Fibroblast of skin of left biceps (primary cell): ENCODE measurements at regions not wholly inside any gene's neighbourhood (a gene's known extent, or its start where the extent isn't known, plus 50 kb on each side); places are given as distances from the start of the nearest gene placed in this dataset.

Source experiments
- DNase-seq, 2 experiments: peaks; one replicate each; pipeline ENCODE4 v3.0.0-alpha.2; 2013; ENCODE audit warnings: low read depth in 2 of 2

DNA sequence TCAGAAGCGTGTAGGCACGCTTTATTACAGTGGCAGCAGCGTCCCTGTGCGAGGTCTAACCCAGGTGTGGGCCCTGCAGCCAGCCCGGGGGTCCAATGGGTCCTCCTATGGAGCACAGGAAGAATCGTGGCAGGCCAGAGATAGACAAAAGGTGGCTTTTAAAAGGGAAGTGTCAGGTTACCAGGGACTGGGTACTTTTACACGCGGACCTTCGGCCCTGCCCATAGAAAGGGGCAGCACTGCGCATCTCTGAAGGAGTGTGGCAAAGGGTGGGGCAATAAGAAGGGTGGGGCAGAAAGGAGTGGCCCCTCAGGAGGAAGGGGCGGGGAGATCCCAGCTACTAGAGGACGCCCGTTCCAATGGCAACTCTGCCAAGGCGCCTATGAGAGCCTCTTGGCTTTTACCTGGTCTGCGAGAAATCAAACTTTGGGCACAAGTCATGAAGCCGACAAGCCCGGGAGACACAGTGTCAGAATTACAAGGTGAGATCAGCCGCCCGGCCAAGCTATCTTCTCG, 1419.8 kb downstream of the UQCRFS1 start:
- peak; percentile 10 to 19 for DNase-seq

- DNase-seq = no peak
Observed at GRCh38 chr19:27792576-27793127, 1420.3 kb downstream of the UQCRFS1 start.

DNA sequence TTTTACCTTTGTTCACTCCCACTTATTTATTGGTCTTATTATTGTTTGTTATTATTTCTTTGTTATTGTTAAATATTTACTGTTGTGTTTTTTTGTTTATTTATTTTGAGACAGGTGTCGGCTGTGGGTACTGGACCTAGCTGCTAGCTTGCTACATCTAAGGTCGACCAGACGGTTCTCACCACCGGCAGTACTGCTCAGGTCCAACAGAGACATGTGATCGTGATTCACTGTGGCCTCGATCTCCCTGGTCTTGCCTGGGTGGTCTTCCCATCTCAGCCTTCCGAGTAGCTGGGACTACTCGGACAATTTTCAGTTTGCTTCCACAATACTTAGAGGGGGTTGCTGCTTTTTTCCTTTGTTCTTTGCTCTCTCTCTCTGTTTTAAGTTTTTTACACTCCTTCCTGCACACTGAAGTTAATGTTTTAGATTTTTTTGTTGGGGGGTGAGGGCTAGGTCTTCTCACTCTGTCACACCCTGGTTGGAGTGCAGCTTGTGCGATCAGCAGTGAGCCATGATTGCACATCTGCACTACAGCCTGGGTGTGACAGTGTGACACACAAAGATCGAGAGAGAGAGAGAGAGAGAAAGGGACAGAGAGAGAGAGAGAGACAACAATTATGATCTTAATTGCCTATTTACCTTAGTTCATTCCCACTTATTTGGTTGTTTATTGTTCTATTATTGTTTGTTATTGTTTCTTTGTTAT, 1432.4 kb downstream of the UQCRFS1 start:
- DNase-seq = no peak

- no peak for DNase-seq
Observed at GRCh38 chr19:27779954-27780353, 1433.0 kb downstream of the UQCRFS1 start.

DNA sequence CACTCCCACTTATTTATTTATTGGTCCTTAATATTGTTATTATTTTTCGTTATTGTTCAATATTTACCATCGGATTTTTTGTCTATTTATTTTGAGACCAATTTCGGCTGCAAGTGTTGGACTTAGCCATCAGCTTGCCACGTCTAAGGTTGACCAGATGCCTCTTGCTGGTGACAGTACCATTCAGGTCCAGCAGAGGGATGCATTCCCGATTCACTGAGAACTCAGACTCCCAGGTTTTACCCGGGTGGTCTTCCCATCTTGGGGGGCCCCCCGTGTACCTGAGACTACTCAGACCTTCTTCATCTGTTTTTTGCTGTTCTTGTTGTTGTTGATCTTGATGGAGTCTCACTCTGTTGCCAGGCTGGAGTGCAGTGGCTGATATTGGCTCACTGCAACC, 1435.2 kb downstream of the UQCRFS1 start:
- no peak for DNase-seq

- DNase-seq = no peak
Observed at GRCh38 chr19:27777242-27777641, 1435.7 kb downstream of the UQCRFS1 start.

DNA sequence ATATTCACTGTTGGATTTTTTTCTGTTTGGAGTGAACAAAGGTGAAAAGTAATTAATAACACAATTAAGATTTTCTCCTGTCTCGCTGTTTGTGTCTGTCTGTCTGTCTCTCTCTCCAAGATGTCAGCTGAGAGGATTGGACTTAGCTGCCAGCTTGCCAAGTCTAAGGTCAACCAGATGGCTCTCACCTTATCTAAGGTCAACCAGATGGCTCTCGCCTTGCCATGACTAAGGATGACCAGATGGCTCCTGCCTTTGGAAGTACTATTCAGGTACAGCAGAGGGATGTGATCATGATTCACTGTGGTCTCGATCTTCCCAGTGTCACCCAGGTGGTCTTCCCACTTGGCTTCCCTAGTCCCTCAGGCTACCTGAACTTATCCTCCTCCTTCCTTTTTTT, 1436.4 kb downstream of the UQCRFS1 start:
- no peak for DNase-seq

DNA sequence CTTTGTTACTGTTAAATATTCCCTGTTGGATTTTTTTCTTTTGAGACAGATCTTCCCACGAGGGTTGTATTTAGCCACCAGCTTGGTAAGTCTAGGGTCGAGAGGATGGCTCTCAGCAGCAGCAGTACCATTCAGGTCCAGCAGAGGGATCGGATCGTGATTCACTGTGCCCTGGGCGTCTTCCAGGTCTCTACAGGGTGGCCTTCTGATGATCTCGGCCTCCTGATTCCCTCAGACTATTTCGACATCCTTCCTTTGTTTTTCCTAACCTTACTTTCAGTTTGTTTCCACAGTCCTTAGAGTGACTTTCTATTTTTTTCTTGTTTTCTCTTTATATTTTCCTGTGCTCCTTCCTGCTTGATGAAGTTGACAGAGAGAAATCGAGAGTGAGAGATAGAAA, 1436.9 kb downstream of the UQCRFS1 start:
- no peak for DNase-seq

- DNase-seq = no peak
Observed at GRCh38 chr19:27775395-27775794, 1437.6 kb downstream of the UQCRFS1 start.

- DNase-seq = no peak
Observed at GRCh38 chr19:27774827-27775226, 1438.1 kb downstream of the UQCRFS1 start.

- no peak for DNase-seq
Observed at GRCh38 chr19:27774337-27774736, 1438.6 kb downstream of the UQCRFS1 start.

- no peak for DNase-seq
Observed at GRCh38 chr19:27773318-27774094, 1439.4 kb downstream of the UQCRFS1 start.

DNA sequence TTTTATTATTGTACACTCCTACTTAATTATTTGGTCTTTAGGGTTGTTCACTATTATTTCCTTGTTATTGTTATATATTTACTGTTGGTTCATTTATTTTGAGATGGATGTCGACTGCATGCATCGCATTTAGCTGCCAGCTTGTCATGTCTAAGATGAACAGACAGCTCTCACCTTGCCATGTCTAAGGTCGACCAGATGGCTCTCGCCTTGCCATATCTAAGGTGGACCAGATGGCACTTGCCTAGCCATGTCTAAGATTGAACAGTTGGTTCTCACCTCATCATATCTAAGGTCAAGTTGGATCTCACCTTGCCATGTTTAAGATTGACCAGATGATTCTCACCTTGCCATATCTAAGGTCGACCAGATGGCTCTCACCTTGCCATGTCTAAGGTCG, 1440.9 kb downstream of the UQCRFS1 start:
- DNase-seq = no peak

DNA sequence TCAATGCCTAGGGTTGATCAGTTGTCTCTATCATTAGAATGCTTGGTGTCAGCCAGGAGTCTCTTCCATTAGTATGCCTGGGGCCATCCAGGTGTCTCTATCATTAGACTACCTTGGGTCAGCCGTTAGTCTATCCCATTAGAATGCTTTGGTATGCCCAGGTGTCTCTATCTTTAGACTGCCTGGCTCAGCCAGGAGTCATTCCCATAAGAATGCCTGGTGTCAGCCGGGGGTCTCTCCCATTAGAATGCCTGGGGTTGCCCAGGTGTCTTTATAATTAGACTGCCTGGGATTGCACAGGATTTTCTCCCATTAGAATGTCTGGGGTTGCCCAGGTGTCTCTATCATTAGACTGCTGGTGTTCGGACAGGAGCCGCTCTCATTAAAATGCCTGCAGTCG, 1442.9 kb downstream of the UQCRFS1 start:
- no peak for DNase-seq

- DNase-seq = no peak
Observed at GRCh38 chr19:27767234-27767633, 1445.7 kb downstream of the UQCRFS1 start.

DNA sequence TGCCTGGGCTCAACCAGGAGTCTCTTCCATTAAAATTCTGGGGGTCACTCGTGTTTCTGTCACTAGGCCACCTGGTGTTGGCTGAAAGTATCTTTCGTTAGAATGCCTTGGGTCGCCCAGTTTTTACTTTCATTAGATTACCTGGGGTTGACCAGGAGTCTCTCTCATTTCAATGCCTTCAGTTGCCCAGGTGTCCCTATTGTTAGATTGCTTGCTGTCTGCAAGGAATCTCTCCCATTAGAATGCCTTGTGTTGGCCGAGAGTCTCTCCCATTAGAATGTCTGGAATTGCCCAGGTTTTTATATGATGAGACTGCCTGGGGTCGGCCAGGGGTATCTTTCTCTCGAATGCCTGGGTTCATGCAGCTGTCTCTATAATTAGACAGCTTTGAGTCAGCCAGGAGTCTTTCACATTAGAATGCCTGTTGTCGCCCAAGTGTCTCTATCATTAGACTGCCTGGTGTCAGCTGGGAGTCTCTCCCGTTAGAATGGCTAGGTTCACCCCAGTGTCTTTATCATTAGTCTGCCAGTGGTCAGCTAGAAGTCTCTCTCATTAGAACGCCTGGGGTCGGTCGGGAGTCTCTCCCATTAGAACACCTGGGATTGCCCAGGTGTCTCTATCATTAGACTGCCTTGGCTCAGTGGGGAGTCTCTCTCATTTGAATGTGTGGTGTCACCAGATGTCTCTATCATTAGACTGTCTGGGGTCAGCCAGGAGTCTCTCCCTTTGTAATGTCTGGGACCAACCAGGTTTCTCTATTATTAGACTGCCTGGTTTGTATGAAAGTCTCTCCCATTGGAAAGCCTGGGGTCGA, 1446.8 kb downstream of the UQCRFS1 start:
- DNase-seq = no peak

DNA sequence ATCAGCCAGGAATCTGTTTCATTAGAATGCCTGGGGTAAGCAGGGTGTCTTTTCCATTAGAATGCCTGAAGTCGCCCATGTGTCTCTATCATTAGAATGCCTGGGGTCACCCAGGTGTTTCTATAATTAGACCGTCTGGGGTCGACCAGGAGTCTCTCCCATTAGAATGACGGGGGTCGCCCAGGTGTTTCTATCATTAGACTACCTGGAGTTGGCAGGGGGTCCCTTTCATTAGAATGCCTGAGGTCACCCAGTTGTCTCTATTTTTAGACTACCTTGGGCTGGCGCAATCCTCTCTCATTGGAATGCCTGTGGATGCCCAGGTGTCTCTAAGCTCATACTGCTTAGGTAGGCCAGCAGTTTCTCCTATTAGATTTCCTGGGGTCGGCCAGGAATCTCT, 1447.6 kb downstream of the UQCRFS1 start:
- no peak for DNase-seq

DNA sequence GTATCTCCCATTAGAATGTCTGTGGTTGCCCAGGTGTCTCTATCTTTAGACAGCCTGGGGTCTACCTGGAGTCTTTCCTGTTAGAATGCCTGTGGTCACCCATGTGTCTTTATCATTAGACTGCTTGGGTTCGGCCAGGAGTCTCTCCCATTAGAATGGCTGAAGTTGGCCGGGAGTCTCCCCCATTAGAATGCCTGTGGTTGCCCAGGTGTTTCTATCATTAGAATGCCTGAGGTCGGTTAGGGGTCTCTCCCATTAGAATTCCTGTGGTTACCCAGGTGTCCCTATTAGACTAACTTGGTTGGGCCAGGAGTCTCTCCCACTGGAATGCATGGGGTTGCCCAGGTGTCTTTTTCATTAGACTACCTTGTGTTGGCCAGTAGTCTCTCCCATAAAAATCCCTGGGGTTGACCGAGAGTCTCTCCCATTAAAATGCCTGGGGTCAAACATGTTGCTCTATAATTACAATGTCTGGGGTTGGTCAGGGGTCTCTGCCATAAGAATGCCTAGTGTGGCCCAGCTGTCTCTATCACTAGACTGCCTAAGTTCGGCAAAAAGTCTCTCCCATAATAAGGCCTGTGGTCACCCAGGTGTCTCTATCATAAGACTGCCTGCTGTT, 1448.7 kb downstream of the UQCRFS1 start:
- DNase-seq = no peak

GRCh38 chr19:27762933-27763332, 1450.0 kb downstream of the UQCRFS1 start:
- DNase-seq = no peak

DNA sequence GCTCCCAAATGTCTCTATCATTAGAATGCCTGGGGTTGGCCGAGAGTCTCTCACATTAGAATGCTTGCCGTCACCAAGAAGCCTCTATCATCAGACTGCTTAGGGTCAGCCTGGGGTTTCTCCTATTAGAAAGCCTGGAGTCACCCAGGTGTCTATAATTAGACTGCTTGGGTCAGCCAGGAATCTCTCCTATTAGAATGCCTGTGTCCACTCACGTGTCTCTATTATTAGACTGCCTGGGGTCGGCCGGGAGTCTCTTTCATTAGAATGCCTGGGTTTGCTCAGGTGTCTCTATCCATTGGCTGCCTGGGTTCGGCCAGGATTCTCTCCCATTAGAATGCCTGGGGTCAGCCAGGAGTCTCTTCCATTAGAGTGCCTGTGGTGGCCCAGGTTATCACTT, 1453.1 kb downstream of the UQCRFS1 start:
- DNase-seq = no peak
